Sigmoid colon (tissue), 4 donors: ENCODE measurements at regions not wholly inside any gene's neighbourhood (a gene's known extent, or its start where the extent isn't known, plus 50 kb on each side); places are given as distances from the start of the nearest gene placed in this dataset.

Experiments used
- CTCF ChIP-seq, 4 experiments: fragments of 450-650 bp in 3 of 4; fragments of 200-600 bp in 1 of 4; IDR thresholded peaks; one replicate each; pipeline ENCODE4 v1.5.1; 2016 to 2019; ENCODE audit warnings: antibody characterized with exemption in 4 of 4, mild to moderate bottlenecking in 3 of 4, moderate library complexity in 2 of 4
- POLR2AphosphoS5 ChIP-seq, 4 donors: sonication (generic); formaldehyde crosslinking; IDR thresholded peaks; one replicate each; pipeline ENCODE4 v1.6.1; 2017; ENCODE audit warnings: antibody characterized with exemption in 4 of 4

GRCh38 chr21:38114717-38115333 is 142.0 kb upstream of the KCNJ15 start:
- TF ChIP-seq CTCF (IDR thresholded peaks at IDR 0.05) = no peak
- TF ChIP-seq POLR2AphosphoS5 (IDR thresholded peaks at IDR 0.05) = no peak
